DND-41 (cell line): ENCODE measurements at regions not wholly inside any gene's neighbourhood (a gene's known extent, or its start where the extent isn't known, plus 50 kb on each side); places are given as distances from the start of the nearest gene placed in this dataset.
"Not testable (repeated sequence)": the region's sequence is repeated elsewhere in the genome, so short reads cannot be mapped to it uniquely, and the experiment has no call there.

Experiments used
- CTCF ChIP-seq: IDR thresholded peaks from 2 replicates; pipeline ENCODE4 v1.5.1; 2012; ENCODE audit warnings: borderline replicate concordance, low read length, moderate library complexity, mild to moderate bottlenecking; ENCODE audit not compliant: poor library complexity, severe bottlenecking; ENCODE audit errors: extremely low read depth
- EZH2 ChIP-seq: IDR thresholded peaks from 3 replicates; pipeline ENCODE4 v1.6.1; 2012; ENCODE audit warnings: borderline replicate concordance, low read depth, mild to moderate bottlenecking, moderate library complexity, low read length, inconsistent platforms; ENCODE audit not compliant: severe bottlenecking

- TF ChIP-seq CTCF, EZH2: not testable (repeated sequence)
Observed at GRCh38 chr3:125762601-125763000, 167.3 kb upstream of the OSBPL11 start.
